ENCODE measurements at regions not wholly inside any gene's neighbourhood (a gene's known extent, or its start where the extent isn't known, plus 50 kb on each side); places are given as distances from the start of the nearest gene placed in this dataset.

DNA sequence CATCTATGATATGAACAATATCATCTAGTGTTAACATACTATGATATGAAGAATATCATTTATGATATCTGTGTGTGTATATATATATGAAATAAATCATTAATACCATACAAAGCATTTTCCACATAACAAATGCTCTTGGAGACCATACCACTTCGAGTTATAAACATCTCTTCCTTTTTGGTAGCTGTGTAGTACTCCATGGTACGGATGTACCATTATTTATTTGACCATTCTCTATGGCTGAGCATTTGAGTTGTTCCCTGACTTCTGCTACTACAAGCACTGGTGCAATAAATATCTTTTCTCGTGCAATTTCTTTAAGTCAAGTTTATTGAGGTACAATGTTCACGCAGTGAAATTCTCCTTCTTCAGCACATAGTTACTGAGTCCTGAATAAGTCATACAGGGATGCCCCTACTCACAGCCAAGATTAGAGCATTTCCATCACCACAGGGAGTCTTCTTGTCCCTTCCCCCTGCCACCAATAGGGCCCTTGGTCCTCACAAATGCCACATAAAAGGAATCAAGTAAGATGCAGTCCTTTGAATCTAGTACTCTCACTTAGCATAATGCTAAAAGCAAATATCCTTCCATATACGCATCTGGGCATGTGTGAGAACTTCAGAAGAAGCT lies 75.2 kb upstream of the SLC25A48 start:
- no peak for TF ChIP-seq POLR2A (IDR thresholded peaks at IDR 0.05)
- TF ChIP-seq CTCF (IDR thresholded peaks at IDR 0.05): no peak
- no peak for TF ChIP-seq EP300 (IDR thresholded peaks at IDR 0.05)
